ENCODE measurements at regions not wholly inside any gene's neighbourhood (a gene's known extent, or its start where the extent isn't known, plus 50 kb on each side); places are given as distances from the start of the nearest gene placed in this dataset.

GRCh38 chr5:30867711-30868110, 325.8 kb upstream of the CDH6 start:
- no peak overlapping the region for H3K27ac ChIP-seq (ENCODE audit: low read length)
- intact Hi-C loops (cut with micrococcal nuclease), result no loop called here
- Mint-ChIP-seq H3K27me3 (ENCODE audit: low read depth in 2 of 2) (no peaks in the 10 kb centered on the region), H3K4me1 (no peaks in the 10 kb centered on the region), H3K36me3 (peaks cover 7% of the 10 kb centered on the region), H3K9me3 (peaks cover 10 to 17% of the 10 kb centered on the region in 2 donors), H3K27ac (no peak overlapping the region), H3K4me3 (no peak overlapping the region)
- ATAC-seq, result no peak
- H3K4me3 ChIP-seq (ENCODE audit: low read length), result no peak overlapping the region
- no peaks in the 10 kb centered on the region for H3K36me3 ChIP-seq (ENCODE audit: control insufficient read depth, insufficient read depth, low read length)
- peaks cover 3% of the 10 kb centered on the region for H3K9me3 ChIP-seq (ENCODE audit: control insufficient read depth, insufficient read depth, low read length)
- no peak for DNase-seq
- H3K4me1 ChIP-seq (ENCODE audit: control insufficient read depth, insufficient read depth, low read length), result no peaks in the 10 kb centered on the region
- no peaks in the 10 kb centered on the region for H3K27me3 ChIP-seq (ENCODE audit: control insufficient read depth, insufficient read depth, low read length)
- no peak for TF ChIP-seq CTCF (IDR thresholded peaks at IDR 0.05)

- no peaks in the 10 kb centered on the region for H3K4me1 Mint-ChIP-seq
- H3K9me3 ChIP-seq (ENCODE audit: control insufficient read depth, insufficient read depth, low read length), result peaks cover 3% of the 10 kb centered on the region
- H3K9me3 Mint-ChIP-seq, result peaks cover 7 to 13% of the 10 kb centered on the region in 2 donors
- no peak for TF ChIP-seq CTCF (IDR thresholded peaks at IDR 0.05)
- no peak overlapping the region for H3K27ac ChIP-seq (ENCODE audit: low read length)
- H3K27me3 Mint-ChIP-seq (ENCODE audit: low read depth in 2 of 2), result no peaks in the 10 kb centered on the region
- H3K4me3 ChIP-seq (ENCODE audit: low read length), result no peak overlapping the region
- WGBS (ENCODE audit: insufficient coverage), result 85% methylated on average over 8 of the region's 8 CpGs
- intact Hi-C loops (cut with micrococcal nuclease), result no loop called here
- H3K4me3 Mint-ChIP-seq, result no peak overlapping the region
- no peaks in the 10 kb centered on the region for H3K4me1 ChIP-seq (ENCODE audit: control insufficient read depth, insufficient read depth, low read length)
- no peaks in the 10 kb centered on the region for H3K27me3 ChIP-seq (ENCODE audit: control insufficient read depth, insufficient read depth, low read length)
- no peaks in the 10 kb centered on the region for H3K36me3 ChIP-seq (ENCODE audit: control insufficient read depth, insufficient read depth, low read length)
- H3K27ac Mint-ChIP-seq, result no peak overlapping the region
- no peaks in the 10 kb centered on the region for H3K36me3 Mint-ChIP-seq
- ATAC-seq (no peak), DNase-seq (no peak)
These were observed 327.3 kb upstream of the CDH6 start for GRCh38 chr5:30866142-30866541.

- 93% methylated on average over 3 of the region's 3 CpGs for WGBS (ENCODE audit: insufficient coverage)
- no peak overlapping the region for H3K27ac ChIP-seq (ENCODE audit: low read length)
- DNase-seq (no peak), ATAC-seq (no peak)
- TF ChIP-seq CTCF (IDR thresholded peaks at IDR 0.05), result no peak
- H3K4me1 Mint-ChIP-seq, result no peaks in the 10 kb centered on the region
- H3K4me3 Mint-ChIP-seq, result no peak overlapping the region
- H3K9me3 Mint-ChIP-seq, result peaks cover 20 to 31% of the 10 kb centered on the region in 2 donors
- no peaks in the 10 kb centered on the region for H3K27me3 Mint-ChIP-seq (ENCODE audit: low read depth in 2 of 2)
- intact Hi-C loops (cut with micrococcal nuclease), result no loop called here
- H3K4me1 ChIP-seq (ENCODE audit: control insufficient read depth, insufficient read depth, low read length), result no peaks in the 10 kb centered on the region
- no peak overlapping the region for H3K27ac Mint-ChIP-seq
- H3K4me3 ChIP-seq (ENCODE audit: low read length), result no peak overlapping the region
- no peaks in the 10 kb centered on the region for H3K36me3 ChIP-seq (ENCODE audit: control insufficient read depth, insufficient read depth, low read length)
- H3K36me3 Mint-ChIP-seq, result peaks cover 21% of the 10 kb centered on the region
- no peaks in the 10 kb centered on the region for H3K27me3 ChIP-seq (ENCODE audit: control insufficient read depth, insufficient read depth, low read length)
- H3K9me3 ChIP-seq (ENCODE audit: control insufficient read depth, insufficient read depth, low read length), result no peaks in the 10 kb centered on the region
These were observed 337.2 kb upstream of the CDH6 start for GRCh38 chr5:30856242-30856641.

- H3K36me3 Mint-ChIP-seq, result peaks cover 21% of the 10 kb centered on the region
- no peaks in the 10 kb centered on the region for H3K4me1 Mint-ChIP-seq
- H3K27ac Mint-ChIP-seq, result no peak overlapping the region
- no peaks in the 10 kb centered on the region for H3K27me3 Mint-ChIP-seq (ENCODE audit: low read depth in 2 of 2)
- intact Hi-C loops (cut with micrococcal nuclease), result no loop called here
- Histone ChIP-seq H3K36me3 (ENCODE audit: control insufficient read depth, insufficient read depth, low read length) (no peaks in the 10 kb centered on the region), H3K9me3 (ENCODE audit: control insufficient read depth, insufficient read depth, low read length) (no peaks in the 10 kb centered on the region), H3K4me1 (ENCODE audit: control insufficient read depth, insufficient read depth, low read length) (no peaks in the 10 kb centered on the region), H3K27me3 (ENCODE audit: control insufficient read depth, insufficient read depth, low read length) (no peaks in the 10 kb centered on the region), H3K27ac (ENCODE audit: low read length) (no peak overlapping the region), H3K4me3 (ENCODE audit: low read length) (no peak overlapping the region)
- no peak for TF ChIP-seq CTCF (IDR thresholded peaks at IDR 0.05)
- H3K9me3 Mint-ChIP-seq, result peaks cover 12 to 24% of the 10 kb centered on the region in 2 donors
- no peak for DNase-seq
- no peak for ATAC-seq
- H3K4me3 Mint-ChIP-seq, result no peak overlapping the region
These were observed 340.3 kb upstream of the CDH6 start for GRCh38 chr5:30853158-30853557.
